ENCODE measurements at regions not wholly inside any gene's neighbourhood (a gene's known extent, or its start where the extent isn't known, plus 50 kb on each side); places are given as distances from the start of the nearest gene placed in this dataset.

DNA sequence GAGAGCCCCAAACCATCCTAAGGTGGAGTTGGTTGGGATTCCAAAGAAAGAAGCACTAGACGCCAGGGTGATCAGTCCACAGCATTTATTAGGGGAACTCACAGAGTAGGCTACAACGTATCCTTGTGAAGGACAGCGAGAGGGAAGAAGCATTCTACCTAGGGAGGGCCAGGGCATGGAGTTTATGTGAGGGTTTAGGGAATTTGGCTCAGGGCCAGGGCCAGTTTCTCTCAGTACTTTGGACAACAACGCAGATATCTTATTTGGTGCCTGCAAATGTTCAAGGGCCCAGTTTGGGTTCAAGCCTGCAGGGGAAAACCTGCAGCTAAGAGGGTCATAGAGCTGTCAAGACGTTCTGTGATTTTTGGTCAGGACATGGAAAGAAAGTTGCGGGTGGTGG lies 73.9 kb upstream of the GJB6 start:
- TF ChIP-seq, protein P1, sequence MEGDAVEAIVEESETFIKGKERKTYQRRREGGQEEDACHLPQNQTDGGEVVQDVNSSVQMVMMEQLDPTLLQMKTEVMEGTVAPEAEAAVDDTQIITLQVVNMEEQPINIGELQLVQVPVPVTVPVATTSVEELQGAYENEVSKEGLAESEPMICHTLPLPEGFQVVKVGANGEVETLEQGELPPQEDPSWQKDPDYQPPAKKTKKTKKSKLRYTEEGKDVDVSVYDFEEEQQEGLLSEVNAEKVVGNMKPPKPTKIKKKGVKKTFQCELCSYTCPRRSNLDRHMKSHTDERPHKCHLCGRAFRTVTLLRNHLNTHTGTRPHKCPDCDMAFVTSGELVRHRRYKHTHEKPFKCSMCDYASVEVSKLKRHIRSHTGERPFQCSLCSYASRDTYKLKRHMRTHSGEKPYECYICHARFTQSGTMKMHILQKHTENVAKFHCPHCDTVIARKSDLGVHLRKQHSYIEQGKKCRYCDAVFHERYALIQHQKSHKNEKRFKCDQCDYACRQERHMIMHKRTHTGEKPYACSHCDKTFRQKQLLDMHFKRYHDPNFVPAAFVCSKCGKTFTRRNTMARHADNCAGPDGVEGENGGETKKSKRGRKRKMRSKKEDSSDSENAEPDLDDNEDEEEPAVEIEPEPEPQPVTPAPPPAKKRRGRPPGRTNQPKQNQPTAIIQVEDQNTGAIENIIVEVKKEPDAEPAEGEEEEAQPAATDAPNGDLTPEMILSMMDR (IDR thresholded peaks at IDR 0.05), result no peak
- no peak for TF ChIP-seq POLR2A (IDR thresholded peaks at IDR 0.05)
